Colonic mucosa (tissue), 4 donors: ENCODE measurements at regions not wholly inside any gene's neighbourhood (a gene's known extent, or its start where the extent isn't known, plus 50 kb on each side); places are given as distances from the start of the nearest gene placed in this dataset.

ENCODE experiments used
- DNase-seq: peaks from one replicate; pipeline ENCODE4 v3.0.0-alpha.2; 2020
- H3K27ac ChIP-seq: fragments of 200-600 bp; one replicate; pipeline ENCODE4 v1.8.0; 2021
- H3K27me3 ChIP-seq: fragments of 200-600 bp; one replicate; pipeline ENCODE4 v1.8.0; 2021
- H3K36me3 ChIP-seq: fragments of 200-600 bp; one replicate; pipeline ENCODE4 v1.8.0; 2021
- H3K4me1 ChIP-seq: fragments of 200-600 bp; one replicate; pipeline ENCODE4 v1.8.0; 2021; ENCODE audit warnings: mild to moderate bottlenecking
- H3K4me3 ChIP-seq: fragments of 200-600 bp; one replicate; pipeline ENCODE4 v1.8.0; 2021
- H3K9ac ChIP-seq, 2 donors: one replicate each; pipeline ENCODE4 v1.7.0; 2013; ENCODE audit warnings: control low read depth in 2 of 2, low read depth in 2 of 2, low read length in 2 of 2
- H3K9me3 ChIP-seq: fragments of 200-600 bp; one replicate; pipeline ENCODE4 v1.8.0; 2021
- CTCF ChIP-seq: fragments of 200-600 bp; IDR thresholded peaks from one replicate; pipeline ENCODE4 v1.8.0; 2022; ENCODE audit warnings: antibody characterized with exemption, mild to moderate bottlenecking
- intact Hi-C: fragments of 100-400 bp; cut with DNase I; formaldehyde crosslinking; loops from one replicate; pipeline ENCODE4 v1.14.1; 2022
- donor health status: healthy.
- donor health status: DM: no; HTN: no; CAD: no.
- donor health status: DM: no; HTN: no; CAD: no.

- Histone ChIP-seq H3K9me3 (no peaks in the 10 kb centered on the region), H3K27ac (no peak overlapping the region), H3K4me3 (no peak overlapping the region), H3K9ac (no peak overlapping the region), H3K27me3 (no peaks in the 10 kb centered on the region), H3K4me1 (no peaks in the 10 kb centered on the region), H3K36me3 (no peaks in the 10 kb centered on the region)
- DNase-seq: no peak
- intact Hi-C loops: no loop called here
- TF ChIP-seq CTCF: no peak
Measured at GRCh38 chr2:181253438-181253837, 203.7 kb upstream of the ITGA4 start.

- intact Hi-C loops: no loop called here
- H3K9ac ChIP-seq: no peak overlapping the region
- no peak for DNase-seq
Measured at GRCh38 chr2:181255651-181256050, 201.5 kb upstream of the ITGA4 start.

GRCh38 chr2:181258720-181259119, 198.5 kb upstream of the ITGA4 start:
- H3K4me3 ChIP-seq: no peak overlapping the region
- intact Hi-C loops: no loop called here
- H3K27me3 ChIP-seq: no peaks in the 10 kb centered on the region
- no peak overlapping the region for H3K9ac ChIP-seq
- no peaks in the 10 kb centered on the region for H3K4me1 ChIP-seq
- no peaks in the 10 kb centered on the region for H3K9me3 ChIP-seq
- H3K36me3 ChIP-seq: no peaks in the 10 kb centered on the region
- H3K27ac ChIP-seq: no peak overlapping the region
- no peak for TF ChIP-seq CTCF
- DNase-seq: no peak

More at GRCh38 chr2:181255651-181256050, 201.5 kb upstream of the ITGA4 start:
- H3K27me3 ChIP-seq: no peaks in the 10 kb centered on the region
- no peaks in the 10 kb centered on the region for H3K36me3 ChIP-seq
- H3K4me1 ChIP-seq: no peaks in the 10 kb centered on the region
- H3K27ac ChIP-seq: no peak overlapping the region
- no peak overlapping the region for H3K4me3 ChIP-seq
- H3K9me3 ChIP-seq: no peaks in the 10 kb centered on the region
- TF ChIP-seq CTCF: no peak

GRCh38 chr2:181262782-181263181, 194.4 kb upstream of the ITGA4 start:
- Histone ChIP-seq H3K27ac (no peak overlapping the region), H3K4me3 (no peak overlapping the region), H3K9me3 (no peaks in the 10 kb centered on the region), H3K27me3 (no peaks in the 10 kb centered on the region), H3K4me1 (no peaks in the 10 kb centered on the region), H3K36me3 (no peaks in the 10 kb centered on the region), H3K9ac (no peak overlapping the region)
- no peak for TF ChIP-seq CTCF
- intact Hi-C loops: no loop called here
- no peak for DNase-seq

GRCh38 chr2:181264001-181264400, 193.2 kb upstream of the ITGA4 start:
- no peak overlapping the region for H3K4me3 ChIP-seq
- no peak overlapping the region for H3K27ac ChIP-seq
- H3K4me1 ChIP-seq: no peaks in the 10 kb centered on the region
- no peak overlapping the region for H3K9ac ChIP-seq
- DNase-seq: no peak
- TF ChIP-seq CTCF: no peak
- H3K27me3 ChIP-seq: no peaks in the 10 kb centered on the region
- H3K36me3 ChIP-seq: no peaks in the 10 kb centered on the region
- H3K9me3 ChIP-seq: no peaks in the 10 kb centered on the region
- intact Hi-C loops: no loop called here

GRCh38 chr2:181264441-181264840, 192.7 kb upstream of the ITGA4 start:
- Histone ChIP-seq H3K4me3 (no peak overlapping the region), H3K27ac (no peak overlapping the region), H3K4me1 (no peaks in the 10 kb centered on the region), H3K27me3 (no peaks in the 10 kb centered on the region), H3K9ac (no peak overlapping the region), H3K36me3 (no peaks in the 10 kb centered on the region), H3K9me3 (no peaks in the 10 kb centered on the region)
- no peak for DNase-seq
- intact Hi-C loops: no loop called here
- TF ChIP-seq CTCF: no peak
